Spinal cord (tissue), 9 donors: ENCODE measurements at regions not wholly inside any gene's neighbourhood (a gene's known extent, or its start where the extent isn't known, plus 50 kb on each side); places are given as distances from the start of the nearest gene placed in this dataset.
A peak's percentile ranks its signal among the peaks of the same experiment; 100 is the strongest.

Experiments used
- DNase-seq, 6 donors: peaks; one replicate each; pipeline versions ENCODE4 v3.0.0 to v3.0.0-alpha.2; 2013 to 2015; ENCODE audit warnings: low spot score in 6 of 6, low read depth in 4 of 6
- H3K27ac ChIP-seq: one replicate; pipeline ENCODE4 v1.5.1; 2013; ENCODE audit warnings: low read depth, low read length, control low read depth
- H3K27me3 ChIP-seq: one replicate; pipeline ENCODE4 v1.6.1; 2013; ENCODE audit warnings: low read length; ENCODE audit not compliant: control insufficient read depth, insufficient read depth
- H3K36me3 ChIP-seq: one replicate; pipeline ENCODE4 v1.6.1; 2013; ENCODE audit warnings: low read length; ENCODE audit not compliant: control insufficient read depth, insufficient read depth
- H3K4me1 ChIP-seq: one replicate; pipeline ENCODE4 v1.6.1; 2013; ENCODE audit warnings: low read length; ENCODE audit not compliant: control insufficient read depth, insufficient read depth
- H3K4me3 ChIP-seq: one replicate; pipeline ENCODE4 v1.5.1; 2013; ENCODE audit warnings: low read depth, low read length, control low read depth
- H3K9me3 ChIP-seq: one replicate; pipeline ENCODE4 v1.6.1; 2013; ENCODE audit warnings: low read length; ENCODE audit not compliant: control insufficient read depth, insufficient read depth
- WGBS: methylation state at CpG from one replicate; pipeline ENCODE4 v1.1.5; 2013; ENCODE audit warnings: missing lambda C conversion rate; ENCODE audit not compliant: insufficient coverage; 5-methylcytosine and 5-hydroxymethylcytosine counted together
- donor health status: healthy.

GRCh38 chr5:98568336-98568735 is 205.1 kb upstream of the RGMB start:
- Histone ChIP-seq H3K27me3 (no peaks in the 10 kb centered on the region), H3K9me3 (no peaks in the 10 kb centered on the region), H3K27ac (no peak overlapping the region), H3K4me3 (no peak overlapping the region), H3K4me1 (no peaks in the 10 kb centered on the region), H3K36me3 (no peaks in the 10 kb centered on the region)
- WGBS: 100% methylated on average over 1 of the region's 1 CpG
- DNase-seq: no peak

- Histone ChIP-seq H3K36me3 (no peaks in the 10 kb centered on the region), H3K9me3 (no peaks in the 10 kb centered on the region), H3K4me1 (no peaks in the 10 kb centered on the region), H3K27ac (no peak overlapping the region), H3K27me3 (no peaks in the 10 kb centered on the region), H3K4me3 (no peak overlapping the region)
- DNase-seq: no peak
- WGBS: no CpG with 5 or more reads among the region's 4 CpGs
These were observed 204.2 kb upstream of the RGMB start for GRCh38 chr5:98569288-98569687.

- no peak for DNase-seq
- Histone ChIP-seq H3K9me3 (no peaks in the 10 kb centered on the region), H3K27me3 (no peaks in the 10 kb centered on the region), H3K36me3 (no peaks in the 10 kb centered on the region), H3K4me3 (no peak overlapping the region), H3K4me1 (no peaks in the 10 kb centered on the region), H3K27ac (no peak overlapping the region)
- WGBS: no CpG with 5 or more reads among the region's 1 CpG
These were observed 203.5 kb upstream of the RGMB start for GRCh38 chr5:98570010-98570409.

- no peaks in the 10 kb centered on the region for H3K36me3 ChIP-seq
- no CpG with 5 or more reads among the region's 1 CpG for WGBS
- H3K27ac ChIP-seq: no peak overlapping the region
- H3K9me3 ChIP-seq: no peaks in the 10 kb centered on the region
- DNase-seq: peak in 2 of 6 donors; percentile 38 to 43
- no peaks in the 10 kb centered on the region for H3K27me3 ChIP-seq
- no peak overlapping the region for H3K4me3 ChIP-seq
- H3K4me1 ChIP-seq: no peaks in the 10 kb centered on the region
These were observed 202.7 kb upstream of the RGMB start for GRCh38 chr5:98570661-98571191.

GRCh38 chr5:98573834-98574320 is 199.6 kb upstream of the RGMB start:
- no peaks in the 10 kb centered on the region for H3K27me3 ChIP-seq
- no peaks in the 10 kb centered on the region for H3K9me3 ChIP-seq
- no peak overlapping the region for H3K27ac ChIP-seq
- no peaks in the 10 kb centered on the region for H3K4me1 ChIP-seq
- no peaks in the 10 kb centered on the region for H3K36me3 ChIP-seq
- no peak for DNase-seq
- WGBS: no CpG with 5 or more reads among the region's 4 CpGs
- no peak overlapping the region for H3K4me3 ChIP-seq

GRCh38 chr5:98576275-98576674 is 197.2 kb upstream of the RGMB start:
- H3K9me3 ChIP-seq: no peaks in the 10 kb centered on the region
- no peaks in the 10 kb centered on the region for H3K4me1 ChIP-seq
- DNase-seq: no peak
- no peaks in the 10 kb centered on the region for H3K36me3 ChIP-seq
- 95% methylated on average over 20 of the region's 20 CpGs for WGBS
- no peak overlapping the region for H3K27ac ChIP-seq
- no peak overlapping the region for H3K4me3 ChIP-seq
- H3K27me3 ChIP-seq: no peaks in the 10 kb centered on the region

- no CpG with 5 or more reads among the region's 1 CpG for WGBS
- H3K36me3 ChIP-seq: no peaks in the 10 kb centered on the region
- H3K4me1 ChIP-seq: no peaks in the 10 kb centered on the region
- H3K27ac ChIP-seq: no peak overlapping the region
- DNase-seq: no peak
- H3K9me3 ChIP-seq: no peaks in the 10 kb centered on the region
- no peaks in the 10 kb centered on the region for H3K27me3 ChIP-seq
- H3K4me3 ChIP-seq: no peak overlapping the region
These were observed 195.0 kb upstream of the RGMB start for GRCh38 chr5:98578438-98578837.

- Histone ChIP-seq H3K27ac (no peak overlapping the region), H3K36me3 (no peaks in the 10 kb centered on the region), H3K9me3 (no peaks in the 10 kb centered on the region), H3K4me1 (no peaks in the 10 kb centered on the region), H3K27me3 (no peaks in the 10 kb centered on the region), H3K4me3 (no peak overlapping the region)
- no CpG with 5 or more reads among the region's 1 CpG for WGBS
- peak in 1 of 6 donors; percentile 72 for DNase-seq
These were observed 192.1 kb upstream of the RGMB start for GRCh38 chr5:98581112-98581997.

- H3K9me3 ChIP-seq: no peaks in the 10 kb centered on the region
- H3K4me1 ChIP-seq: no peaks in the 10 kb centered on the region
- no peak overlapping the region for H3K27ac ChIP-seq
- DNase-seq: peak in 1 of 6 donors; percentile 36
- no CpG with 5 or more reads among the region's 2 CpGs for WGBS
- no peaks in the 10 kb centered on the region for H3K36me3 ChIP-seq
- no peak overlapping the region for H3K4me3 ChIP-seq
- H3K27me3 ChIP-seq: no peaks in the 10 kb centered on the region
These were observed 189.9 kb upstream of the RGMB start for GRCh38 chr5:98583586-98583985.
